OCI-LY3 (cell line): ENCODE measurements at regions not wholly inside any gene's neighbourhood (a gene's known extent, or its start where the extent isn't known, plus 50 kb on each side); places are given as distances from the start of the nearest gene placed in this dataset.

Experiments
- CTCF ChIP-seq: fragments of 200-600, 300-600 bp; sonication (generic); IDR thresholded peaks from 2 replicates; pipeline ENCODE4 v1.5.1; 2014; ENCODE audit warnings: antibody characterized with exemption, low read length, low read depth
- EZH2phosphoT487 ChIP-seq: fragments of 200-600 bp; shearing (Covaris generic); IDR thresholded peaks from 2 replicates; pipeline ENCODE4 v1.6.1; 2018; ENCODE audit warnings: antibody characterized with exemption, mixed run types, low read depth

DNA sequence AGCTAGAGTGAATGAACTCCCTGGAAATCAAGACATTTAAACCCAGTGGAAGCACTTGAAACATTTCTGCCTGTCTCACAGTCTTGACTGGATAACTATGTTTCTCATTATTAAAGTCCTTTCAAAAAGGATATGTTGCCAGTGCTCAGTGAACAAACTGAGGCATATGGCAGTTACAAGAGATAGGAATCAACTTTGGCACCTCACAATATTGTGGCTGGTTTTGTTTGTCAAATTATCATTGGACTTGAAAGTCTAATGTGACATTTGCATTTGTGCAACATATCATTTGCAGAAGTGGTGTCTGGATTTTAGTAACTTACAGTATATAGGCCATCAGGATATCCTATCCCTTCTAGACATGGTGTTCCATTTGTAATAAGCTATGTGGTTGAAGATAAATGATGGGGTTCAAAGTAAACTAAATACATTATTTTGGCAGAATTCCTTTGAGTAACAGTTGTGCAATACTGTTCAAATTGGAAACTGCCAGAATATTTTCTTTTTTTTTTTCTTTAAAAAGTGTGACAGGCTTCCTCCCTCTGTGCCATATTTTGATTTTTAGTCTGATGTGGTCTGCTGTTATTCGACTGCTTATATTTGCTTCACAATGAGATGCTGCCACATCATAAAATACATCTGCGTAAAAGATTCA is 927.7 kb downstream of the FLRT2 start:
- no peak for TF ChIP-seq CTCF
- no peak for TF ChIP-seq EZH2phosphoT487
